Neural crest cell (in vitro differentiated cells): ENCODE measurements at regions not wholly inside any gene's neighbourhood (a gene's known extent, or its start where the extent isn't known, plus 50 kb on each side); places are given as distances from the start of the nearest gene placed in this dataset.

Experiments used
- DNase-seq: peaks from one replicate; pipeline ENCODE4 v3.0.0; 2021; ENCODE audit warnings: low read depth, mixed read lengths, low spot score
- H3K27ac Mint-ChIP-seq: one replicate; pipeline ENCODE4 v1.8.0; 2021; ENCODE audit warnings: mild to moderate bottlenecking, mixed read lengths; ENCODE audit not compliant: unreplicated experiment
- H3K27me3 Mint-ChIP-seq: 2 replicates; pipeline ENCODE4 v1.8.0; 2021; ENCODE audit warnings: low read depth, mild to moderate bottlenecking, mixed read lengths
- H3K36me3 Mint-ChIP-seq: 2 replicates; pipeline ENCODE4 v1.8.0; 2021; ENCODE audit warnings: low read depth, mild to moderate bottlenecking, mixed read lengths
- H3K4me1 Mint-ChIP-seq: 2 replicates; pipeline ENCODE4 v1.8.0; 2021; ENCODE audit warnings: mixed read lengths
- H3K4me3 Mint-ChIP-seq: one replicate; pipeline ENCODE4 v1.8.0; 2021; ENCODE audit warnings: mild to moderate bottlenecking, mixed read lengths
- H3K9me3 Mint-ChIP-seq: 2 replicates; pipeline ENCODE4 v1.8.0; 2021; ENCODE audit warnings: mixed read lengths
- CTCF ChIP-seq: fragments of 200-600 bp; sonication (generic); conservative IDR thresholded peaks from 2 replicates; pipeline ENCODE4 v1.5.0; 2021; ENCODE audit warnings: antibody characterized with exemption, mild to moderate bottlenecking

- TF ChIP-seq CTCF, result no peak
- no peak for DNase-seq
- H3K4me1 Mint-ChIP-seq, result peaks cover 22% of the 10 kb centered on the region
- peaks cover 6% of the 10 kb centered on the region for H3K9me3 Mint-ChIP-seq
- H3K27ac Mint-ChIP-seq, result no peak overlapping the region
- H3K4me3 Mint-ChIP-seq, result no peak overlapping the region
- no peaks in the 10 kb centered on the region for H3K27me3 Mint-ChIP-seq
- H3K36me3 Mint-ChIP-seq, result no peaks in the 10 kb centered on the region
These were observed 555.2 kb downstream of the CMPK2 start for GRCh38 chr2:6310256-6311215.

- no peak for DNase-seq
- Mint-ChIP-seq H3K4me1 (peaks cover 22% of the 10 kb centered on the region), H3K36me3 (no peaks in the 10 kb centered on the region), H3K27me3 (no peaks in the 10 kb centered on the region), H3K9me3 (no peaks in the 10 kb centered on the region), H3K4me3 (no peak overlapping the region), H3K27ac (no peak overlapping the region)
- no peak for TF ChIP-seq CTCF
These were observed 553.3 kb downstream of the CMPK2 start for GRCh38 chr2:6312367-6312766.

- Mint-ChIP-seq H3K27ac (no peak overlapping the region), H3K9me3 (peaks cover 5% of the 10 kb centered on the region), H3K4me3 (no peak overlapping the region), H3K4me1 (peaks cover 18% of the 10 kb centered on the region), H3K27me3 (no peaks in the 10 kb centered on the region), H3K36me3 (peaks cover 6% of the 10 kb centered on the region)
- no peak for DNase-seq
- TF ChIP-seq CTCF, result no peak
These were observed 551.3 kb downstream of the CMPK2 start for GRCh38 chr2:6314218-6314960.

- TF ChIP-seq CTCF, result no peak
- H3K4me1 Mint-ChIP-seq, result peaks cover 8% of the 10 kb centered on the region
- H3K36me3 Mint-ChIP-seq, result peaks cover 19% of the 10 kb centered on the region
- no peak overlapping the region for H3K4me3 Mint-ChIP-seq
- no peak for DNase-seq
- H3K27ac Mint-ChIP-seq, result no peak overlapping the region
- no peaks in the 10 kb centered on the region for H3K27me3 Mint-ChIP-seq
- H3K9me3 Mint-ChIP-seq, result peaks cover 18% of the 10 kb centered on the region
These were observed 540.1 kb downstream of the CMPK2 start for GRCh38 chr2:6325616-6326015.

GRCh38 chr2:6326958-6327357 is 538.7 kb downstream of the CMPK2 start:
- H3K4me3 Mint-ChIP-seq, result no peak overlapping the region
- H3K4me1 Mint-ChIP-seq, result peaks cover 8% of the 10 kb centered on the region
- TF ChIP-seq CTCF, result no peak
- no peaks in the 10 kb centered on the region for H3K27me3 Mint-ChIP-seq
- DNase-seq, result no peak
- no peak overlapping the region for H3K27ac Mint-ChIP-seq
- peaks cover 13% of the 10 kb centered on the region for H3K9me3 Mint-ChIP-seq
- peaks cover 15% of the 10 kb centered on the region for H3K36me3 Mint-ChIP-seq
